ENCODE measurements at regions not wholly inside any gene's neighbourhood (a gene's known extent, or its start where the extent isn't known, plus 50 kb on each side); places are given as distances from the start of the nearest gene placed in this dataset.

DNA sequence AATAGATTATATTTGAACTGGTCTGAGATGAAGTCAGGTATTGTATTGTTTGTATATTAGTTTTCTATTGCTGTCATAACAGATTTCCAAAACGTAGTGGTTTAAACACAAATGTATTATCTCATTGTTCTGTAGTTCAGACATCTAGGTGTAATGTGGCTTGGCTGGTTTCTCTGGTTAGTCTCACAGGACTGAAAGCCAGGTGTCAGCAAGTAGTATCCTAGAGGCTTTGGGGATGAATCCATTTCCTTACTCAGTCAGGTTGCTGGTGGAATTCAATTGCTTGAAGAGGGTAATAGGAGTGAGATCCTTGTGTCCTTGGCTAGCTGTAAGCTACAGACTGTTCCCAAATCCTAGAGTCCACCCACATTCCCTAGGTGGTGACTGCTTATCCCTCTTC, 675.8 kb downstream of the NCAM2 start (continued):
- TF ChIP-seq KDM5A (IDR thresholded peaks at IDR 0.05; ENCODE audit: low read length), result no peak
- TF ChIP-seq POLR2AphosphoS5 (IDR thresholded peaks at IDR 0.05; ENCODE audit: low read depth, low read length), result no peak
- TF ChIP-seq CBX5 (IDR thresholded peaks at IDR 0.05; ENCODE audit: low read depth, low read length), result no peak
- TF ChIP-seq JUN (IDR thresholded peaks at IDR 0.05; ENCODE audit: low read depth, low read length), result no peak

All from H1 (cell line).